Gastrocnemius medialis (tissue), 4 donors: ENCODE measurements at regions not wholly inside any gene's neighbourhood (a gene's known extent, or its start where the extent isn't known, plus 50 kb on each side); places are given as distances from the start of the nearest gene placed in this dataset.

Source experiments
- ATAC-seq, 2 donors: fragments of 150-250 bp; one replicate each; pipeline ENCODE4 v1.9.1; 2016
- DNase-seq, 2 donors: peaks; one replicate each; pipeline ENCODE4 v3.0.0-alpha.2; 2019
- H3K27ac ChIP-seq, 4 donors: fragments of 200-600 bp; sonication (generic); 1 replicate in 1 of 4; 2 replicates in 3 of 4; pipeline ENCODE4 v1.5.1; 2016 to 2018; ENCODE audit warnings: mild to moderate bottlenecking in 2 of 4, moderate library complexity in 1 of 4
- H3K27me3 ChIP-seq, 3 donors: fragments of 200-600 bp; sonication (generic) in 2 of 3; 1 replicate in 1 of 3; 2 replicates in 2 of 3; pipeline versions ENCODE4 v1.5.1 to v1.6.0; 2016 to 2019; ENCODE audit warnings: mild to moderate bottlenecking in 1 of 3, moderate library complexity in 1 of 3
- H3K36me3 ChIP-seq, 2 donors: fragments of 200-600 bp; sonication (generic) in 1 of 2; one replicate each; pipeline ENCODE4 v1.5.1; 2017 to 2018
- H3K4me1 ChIP-seq, 2 donors: fragments of 200-600 bp; sonication (generic) in 1 of 2; one replicate each; pipeline ENCODE4 v1.5.1; 2016 to 2017; ENCODE audit warnings: mild to moderate bottlenecking in 2 of 2
- H3K4me3 ChIP-seq, 4 donors: fragments of 200-600 bp; sonication (generic) in 3 of 4; 1 replicate in 1 of 4; 2 replicates in 3 of 4; pipeline ENCODE4 v1.5.1; 2016 to 2019; ENCODE audit warnings: mild to moderate bottlenecking in 2 of 4
- H3K9me3 ChIP-seq, 3 donors: fragments of 200-600 bp; sonication (generic) in 2 of 3; 1 replicate in 1 of 3; 2 replicates in 2 of 3; pipeline ENCODE4 v1.5.1; 2016 to 2019
- CTCF ChIP-seq, 5 experiments: fragments of 450-650 bp in 3 of 5; fragments of 200-600 bp in 2 of 5; sonication (generic) in 2 of 5; IDR thresholded peaks in 4 of 5; conservative IDR thresholded peaks in 1 of 5; 1 replicate in 4 of 5; 2 replicates in 1 of 5; pipeline ENCODE4 v1.5.1; 2016 to 2019; ENCODE audit warnings: antibody characterized with exemption in 5 of 5, mild to moderate bottlenecking in 3 of 5, moderate library complexity in 3 of 5
- POLR2A ChIP-seq, 2 donors: fragments of 450-650 bp; IDR thresholded peaks; one replicate each; pipeline ENCODE4 v1.6.1; 2017; ENCODE audit warnings: antibody characterized with exemption in 2 of 2, mild to moderate bottlenecking in 2 of 2, moderate library complexity in 2 of 2
- in situ Hi-C, 4 donors: fragments of 200-750 bp; cut with MboI; loops; one replicate each; pipeline versions ENCODE4 v1.15.0 to v1.8.0; 2017; ENCODE audit warnings: low sequenced_read_pairs in 4 of 4
- intact Hi-C: fragments of 100-400 bp; cut with DNase I; formaldehyde crosslinking; loops from one replicate; pipeline ENCODE4 v1.15.1; 2023; ENCODE audit warnings: low total_unique reads

GRCh38 chr2:16615687-16616615 lies 49.7 kb downstream of the CYRIA start:
- no peak for DNase-seq
- in situ Hi-C loops = loop anchor here (5.0 to 25.0 kb wide), 4 partner anchors 61 to 979 kb away; partner anchors contain the start of gene MYCN (in 1 of the 4)
- TF ChIP-seq POLR2A (IDR thresholded peaks at IDR 0.05) (no peak), CTCF (IDR thresholded peaks at IDR 0.05 in 4 of 5, conservative IDR thresholded peaks at IDR 0.05 in 1 of 5) (no peak)
- Histone ChIP-seq H3K27ac (no peak overlapping the region), H3K4me3 (no peak overlapping the region), H3K27me3 (no peaks in the 10 kb centered on the region), H3K36me3 (no peaks in the 10 kb centered on the region), H3K4me1 (peaks cover 8 to 20% of the 10 kb centered on the region in 2 donors), H3K9me3 (no peaks in the 10 kb centered on the region)
- intact Hi-C loops = loop anchor here (10.0 kb wide), 1 partner anchor 109 kb away; no protein-coding TSS in a partner anchor
- ATAC-seq = no peak

DNA sequence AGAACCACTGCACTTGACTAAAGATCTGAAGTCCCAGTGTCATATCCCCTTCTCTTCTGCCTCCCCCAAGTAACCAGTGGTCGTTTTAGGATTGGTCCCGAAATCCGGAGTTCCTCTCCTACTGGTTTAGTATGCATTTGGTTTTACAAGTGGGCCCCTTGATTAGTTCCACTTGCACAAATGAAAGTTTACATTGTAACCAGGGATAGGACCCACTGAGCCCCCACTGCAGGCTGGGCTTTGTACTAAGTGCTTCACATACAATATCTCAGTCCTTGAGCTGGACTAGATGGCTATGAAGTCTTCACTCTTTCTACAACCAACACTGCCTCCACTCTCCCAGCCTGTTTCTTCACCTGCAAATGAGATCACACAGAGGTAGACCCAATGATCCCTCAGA lies 50.4 kb downstream of the CYRIA start:
- H3K27me3 ChIP-seq = no peaks in the 10 kb centered on the region
- no peaks in the 10 kb centered on the region for H3K9me3 ChIP-seq
- no peak overlapping the region for H3K27ac ChIP-seq
- H3K36me3 ChIP-seq = no peaks in the 10 kb centered on the region
- ATAC-seq = no peak
- peaks cover 8 to 20% of the 10 kb centered on the region in 2 donors for H3K4me1 ChIP-seq
- intact Hi-C loops (loop anchor here (10.0 kb wide), 1 partner anchor 110 kb away; no protein-coding TSS in a partner anchor), in situ Hi-C loops (loop anchor here (5.0 to 25.0 kb wide), 4 partner anchors 60 to 978 kb away; partner anchors contain the start of gene MYCN (in 1 of the 4))
- no peak for DNase-seq
- TF ChIP-seq POLR2A (IDR thresholded peaks at IDR 0.05) = no peak
- TF ChIP-seq CTCF (IDR thresholded peaks at IDR 0.05 in 4 of 5, conservative IDR thresholded peaks at IDR 0.05 in 1 of 5) = no peak
- H3K4me3 ChIP-seq = no peak overlapping the region

GRCh38 chr2:16614314-16614860 lies 51.2 kb downstream of the CYRIA start:
- Histone ChIP-seq H3K27me3 (no peaks in the 10 kb centered on the region), H3K4me3 (no peak overlapping the region), H3K9me3 (no peaks in the 10 kb centered on the region), H3K4me1 (peaks cover 8 to 23% of the 10 kb centered on the region in 2 donors), H3K27ac (peak overlapping the region in 3 of 4 donors; percentile 13 to 44 (median 14)), H3K36me3 (no peaks in the 10 kb centered on the region)
- in situ Hi-C loops (loop anchor here (5.0 to 25.0 kb wide), 5 partner anchors 60 to 977 kb away; partner anchors contain the start of gene MYCN (in 1 of the 4)), intact Hi-C loops (loop anchor here (10.0 kb wide), 1 partner anchor 110 kb away; no protein-coding TSS in a partner anchor)
- peak in 1 of 2 donors; percentile 39 for ATAC-seq
- TF ChIP-seq CTCF (IDR thresholded peaks at IDR 0.05 in 4 of 5, conservative IDR thresholded peaks at IDR 0.05 in 1 of 5) = no peak
- no peak for TF ChIP-seq POLR2A (IDR thresholded peaks at IDR 0.05)
- no peak for DNase-seq

DNA sequence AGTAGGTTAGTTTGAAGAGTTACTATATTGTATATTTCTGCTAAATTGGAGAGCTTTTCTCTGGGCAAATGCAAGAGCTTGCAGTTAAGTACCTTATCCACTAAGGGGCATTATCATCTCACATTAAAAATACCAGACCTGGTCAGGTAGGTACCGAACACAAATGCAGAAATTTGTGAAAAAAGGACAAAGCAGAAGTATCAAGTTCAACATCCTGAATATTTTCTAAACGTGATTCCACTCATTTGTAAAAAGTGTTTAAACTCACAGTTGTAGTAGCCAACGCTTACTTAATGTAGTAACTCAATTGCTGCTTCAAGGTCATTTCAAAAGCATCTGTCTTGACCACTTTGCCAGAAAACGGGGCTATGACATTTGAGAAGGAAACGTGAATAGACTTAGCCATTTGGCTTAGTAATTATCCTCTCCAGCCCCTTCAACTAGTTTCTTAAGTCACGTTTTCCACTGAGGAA lies 52.1 kb downstream of the CYRIA start:
- no peak for DNase-seq
- H3K4me1 ChIP-seq = peaks cover 12 to 26% of the 10 kb centered on the region in 2 donors
- H3K36me3 ChIP-seq = no peaks in the 10 kb centered on the region
- no peak for TF ChIP-seq POLR2A (IDR thresholded peaks at IDR 0.05)
- TF ChIP-seq CTCF (IDR thresholded peaks at IDR 0.05 in 4 of 5, conservative IDR thresholded peaks at IDR 0.05 in 1 of 5) = peak; percentile 22 to 55 (median 45)
- peak overlapping the region in 1 of 4 donors; percentile 44 for H3K27ac ChIP-seq
- H3K27me3 ChIP-seq = no peaks in the 10 kb centered on the region
- no peak for ATAC-seq
- no peaks in the 10 kb centered on the region for H3K9me3 ChIP-seq
- in situ Hi-C loops (loop anchor here (5.0 to 25.0 kb wide), 5 partner anchors 59 to 976 kb away; partner anchors contain the start of gene MYCN (in 1 of the 4)), intact Hi-C loops (loop anchor here (1.0 to 10.0 kb wide), 2 partner anchors 111 to 144 kb away; no protein-coding TSS in a partner anchor)
- no peak overlapping the region for H3K4me3 ChIP-seq
